GM19463 (cell line): ENCODE measurements at regions not wholly inside any gene's neighbourhood (a gene's known extent, or its start where the extent isn't known, plus 50 kb on each side); places are given as distances from the start of the nearest gene placed in this dataset.
A peak's percentile ranks its signal among the peaks of the same experiment; 100 is the strongest.
"Not testable (repeated sequence)": the region's sequence is repeated elsewhere in the genome, so short reads cannot be mapped to it uniquely, and the experiment has no call there.

Experiments
- ATAC-seq: cut with Tn5 transposase; IDR thresholded peaks from one replicate; pipeline ENCODE4 v1.9.1; 2021; ENCODE audit warnings: mild to moderate bottlenecking, moderate library complexity; ENCODE audit not compliant: unreplicated experiment

DNA sequence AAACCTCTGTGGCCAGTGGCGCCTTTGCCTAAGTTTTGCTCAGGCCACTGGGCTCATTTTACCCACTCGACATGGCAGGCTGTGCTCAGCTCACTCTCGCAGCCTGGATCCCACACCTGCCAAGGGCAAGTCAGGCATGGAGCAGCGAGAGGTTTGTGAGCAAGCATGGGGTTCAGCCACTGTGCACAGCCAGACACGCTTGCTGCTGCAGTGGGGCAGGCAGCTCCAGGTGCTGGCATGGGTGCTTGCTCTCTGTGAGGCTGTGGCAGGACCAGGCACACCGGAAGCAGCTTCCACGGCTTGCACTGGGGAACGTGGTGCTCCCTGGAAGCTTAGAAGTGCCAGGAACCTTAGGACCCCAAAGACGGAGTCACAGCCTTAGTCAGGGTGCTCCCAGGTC, 470.1 kb downstream of the CDH9 start:
- ATAC-seq = no peak

GRCh38 chr5:26563979-26564378, 474.4 kb downstream of the CDH9 start:
- no peak for ATAC-seq

- ATAC-seq = no peak
These were observed 485.3 kb downstream of the CDH9 start for GRCh38 chr5:26553079-26553478.

GRCh38 chr5:26543987-26544386, 494.4 kb downstream of the CDH9 start:
- ATAC-seq = no peak

DNA sequence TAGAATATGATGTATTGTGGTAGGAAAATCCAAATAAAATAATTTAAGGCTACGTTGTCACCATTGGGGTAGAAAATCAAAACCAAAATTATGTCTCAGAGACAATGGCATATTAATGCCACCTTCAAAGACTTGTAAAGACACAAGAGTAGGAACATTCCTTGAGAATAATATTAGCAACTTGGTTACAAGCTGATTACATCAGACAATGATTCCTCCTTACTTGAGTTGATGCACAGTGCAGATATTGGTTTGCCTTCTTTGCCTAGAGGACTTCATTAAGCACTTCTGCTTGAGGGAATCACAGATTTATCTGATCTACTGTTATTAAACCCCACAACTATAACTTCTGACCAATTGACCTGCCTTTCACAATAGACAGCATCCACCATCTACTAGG, 500.2 kb downstream of the CDH9 start:
- no peak for ATAC-seq

DNA sequence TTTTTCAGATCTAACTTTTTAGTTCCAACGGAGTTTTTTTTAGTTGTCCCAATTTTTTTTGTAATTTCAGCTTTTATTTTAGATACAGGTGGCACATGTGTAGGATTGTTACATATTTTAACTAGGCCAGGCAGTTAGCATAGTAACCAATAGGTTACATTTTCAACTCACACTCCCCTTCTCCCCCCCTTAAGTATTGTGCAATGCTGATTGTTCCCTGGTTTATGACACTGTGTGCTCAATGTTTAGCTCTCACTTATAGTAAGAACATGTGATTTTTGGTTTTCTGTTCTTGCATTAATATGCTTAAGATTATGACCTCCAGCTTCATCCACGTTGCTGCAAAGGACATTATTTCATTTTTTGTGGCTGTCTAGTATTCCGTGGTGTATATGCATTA, 503.2 kb downstream of the CDH9 start:
- ATAC-seq = no peak

- ATAC-seq = no peak
These were observed 508.1 kb downstream of the CDH9 start for GRCh38 chr5:26530305-26530704.

DNA sequence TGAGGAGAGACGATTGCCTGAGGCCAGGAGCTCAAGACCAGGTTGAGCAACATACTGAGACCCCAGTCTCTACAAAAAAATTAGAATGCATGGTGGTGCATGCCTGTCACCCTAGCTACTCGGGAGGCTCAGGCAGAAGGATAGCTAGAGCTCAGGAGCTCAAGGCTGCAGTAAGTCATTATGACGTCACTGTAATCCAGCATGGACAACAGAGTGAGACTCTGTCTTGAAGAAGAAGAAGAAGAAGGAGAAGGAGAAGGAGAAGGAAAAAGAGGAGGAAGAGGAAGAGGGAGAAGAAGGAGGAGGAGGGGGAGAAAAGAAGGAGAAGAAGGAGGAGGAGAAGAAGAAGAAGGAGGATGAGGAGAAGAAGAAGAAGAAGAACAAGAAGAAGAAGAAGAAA, 519.1 kb downstream of the CDH9 start:
- ATAC-seq = no peak

DNA sequence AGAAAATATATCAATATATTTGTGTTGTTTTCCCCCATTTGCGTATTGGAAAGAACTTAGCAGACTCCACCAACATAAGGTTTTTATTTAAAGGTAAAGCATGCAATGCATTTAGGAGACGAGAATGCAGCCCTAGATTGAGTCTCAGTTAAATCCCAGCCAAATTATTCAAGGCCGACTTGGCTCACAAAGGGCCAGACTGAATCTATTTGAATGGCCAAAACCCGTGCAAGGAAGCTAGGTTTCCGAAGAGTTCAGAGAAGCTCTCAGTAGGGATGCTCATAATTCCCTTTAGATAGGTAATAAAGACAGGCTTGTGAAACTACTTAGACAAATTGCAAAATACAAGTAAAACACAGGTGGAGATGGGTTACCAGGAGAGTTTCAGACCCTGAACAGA, 520.3 kb downstream of the CDH9 start:
- no peak for ATAC-seq

DNA sequence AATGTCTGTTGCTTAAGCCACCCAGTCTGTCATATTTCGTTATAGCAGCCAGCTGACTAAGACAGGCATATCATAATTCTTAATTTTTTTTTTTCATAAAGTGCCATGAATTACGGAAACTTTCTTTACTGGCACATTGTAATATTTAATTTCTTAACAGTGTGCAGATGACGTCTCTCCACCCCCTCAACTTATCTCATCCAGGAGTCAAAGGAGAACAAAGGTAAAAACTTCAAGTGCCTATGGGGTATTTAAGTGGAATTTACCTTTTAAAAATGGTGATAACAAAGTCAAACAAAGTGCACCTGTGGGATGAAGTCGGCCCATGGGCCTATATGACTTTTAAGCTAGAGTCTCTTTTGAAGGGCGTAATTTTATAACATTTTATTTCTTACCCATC, 539.4 kb downstream of the CDH9 start:
- no peak for ATAC-seq

DNA sequence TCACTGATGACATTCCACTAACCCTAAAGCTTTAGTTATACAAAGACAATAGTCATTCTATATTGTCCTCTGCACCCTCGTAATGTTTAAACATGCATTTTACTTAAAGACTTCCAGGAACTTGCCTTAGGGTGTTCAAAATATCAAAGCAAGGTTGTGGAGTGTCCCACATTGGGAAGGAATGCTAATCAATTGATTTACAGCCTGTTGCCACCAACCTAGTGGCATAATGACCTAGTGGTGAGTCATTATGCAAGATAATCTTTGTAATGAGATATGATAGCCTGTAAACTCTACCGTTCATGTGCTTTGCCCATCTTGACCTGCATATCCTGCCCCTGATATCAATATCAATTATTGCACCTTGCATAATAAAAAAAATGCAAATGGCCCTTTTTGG, 542.9 kb downstream of the CDH9 start:
- no peak for ATAC-seq

GRCh38 chr5:26492906-26493459, 545.4 kb downstream of the CDH9 start:
- no peak for ATAC-seq

DNA sequence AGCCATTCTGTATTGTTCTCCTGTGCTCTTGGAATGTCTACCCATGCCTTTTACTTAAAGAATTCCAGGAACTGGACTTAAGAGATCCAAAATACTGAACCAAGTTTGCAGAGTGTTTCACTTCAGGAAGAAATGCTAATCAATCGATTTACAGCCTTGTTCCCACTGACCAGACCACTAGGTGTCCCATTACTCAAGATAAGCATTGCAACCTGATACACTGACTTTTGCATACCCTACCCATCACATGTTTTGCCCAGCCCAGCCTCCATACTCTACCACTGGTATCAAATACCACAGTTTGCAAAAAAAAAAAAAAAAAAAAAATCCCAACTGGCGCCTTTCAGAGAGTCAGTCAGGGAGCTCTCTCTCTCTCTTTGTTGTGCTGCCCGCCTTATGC, 550.8 kb downstream of the CDH9 start:
- ATAC-seq = no peak

DNA sequence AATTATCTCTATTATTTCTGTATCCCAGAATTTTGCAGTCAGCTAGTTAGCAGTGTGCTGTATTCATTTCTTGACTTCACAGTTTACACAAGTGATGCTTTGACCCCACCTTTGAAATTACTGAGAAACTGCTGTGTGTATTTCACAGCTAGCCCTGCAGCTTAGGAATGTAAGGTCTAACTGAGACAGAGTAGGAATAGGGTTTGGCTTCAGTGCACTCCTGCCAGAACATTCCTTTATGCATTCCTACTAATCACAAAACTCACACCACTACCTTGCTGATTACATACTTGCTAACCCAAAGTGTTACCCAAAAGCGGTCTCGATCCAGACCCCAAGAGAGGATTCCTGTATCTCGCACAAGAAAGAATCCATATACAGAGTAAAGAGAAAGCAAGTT, 551.8 kb downstream of the CDH9 start:
- no peak for ATAC-seq

DNA sequence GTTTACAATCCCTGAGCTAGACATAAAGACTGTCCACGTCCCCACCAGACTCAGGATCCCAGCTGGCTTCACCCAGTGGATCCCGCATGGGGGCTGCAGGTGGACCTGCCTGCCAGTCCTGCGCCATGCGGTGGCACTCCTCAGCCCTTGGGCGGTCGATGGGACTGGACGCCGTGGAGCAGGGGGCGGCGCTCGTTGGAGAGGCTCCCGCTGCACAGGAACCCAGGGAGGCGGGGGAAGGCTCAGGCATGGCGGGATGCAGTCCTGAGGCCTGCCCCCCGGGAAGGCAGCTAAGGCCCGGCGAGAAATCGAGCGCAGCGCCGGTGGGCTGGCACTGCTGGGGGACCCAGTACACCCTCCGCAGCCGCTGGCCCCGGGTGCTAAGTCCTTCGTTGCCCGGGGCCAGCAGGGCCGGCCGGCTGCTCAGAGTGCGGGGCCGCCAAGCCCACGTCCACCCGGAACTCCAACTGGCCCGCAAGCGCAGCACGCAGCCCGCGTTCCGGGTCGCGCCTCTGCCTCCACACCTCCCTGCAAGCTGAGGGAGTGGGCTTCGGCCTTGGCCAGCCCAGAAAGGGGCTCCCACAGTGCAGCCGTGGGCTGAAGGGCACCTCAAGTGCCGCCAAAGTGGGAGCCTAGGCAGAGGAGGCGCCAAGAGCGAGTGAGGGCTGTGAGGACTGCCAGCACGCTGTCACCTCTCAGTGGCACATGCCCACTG, 553.1 kb downstream of the CDH9 start:
- not testable (repeated sequence) for ATAC-seq

GRCh38 chr5:26482810-26483375, 555.5 kb downstream of the CDH9 start:
- peak; percentile 65 for ATAC-seq

- ATAC-seq = no peak
These were observed 556.1 kb downstream of the CDH9 start for GRCh38 chr5:26482076-26482809.

DNA sequence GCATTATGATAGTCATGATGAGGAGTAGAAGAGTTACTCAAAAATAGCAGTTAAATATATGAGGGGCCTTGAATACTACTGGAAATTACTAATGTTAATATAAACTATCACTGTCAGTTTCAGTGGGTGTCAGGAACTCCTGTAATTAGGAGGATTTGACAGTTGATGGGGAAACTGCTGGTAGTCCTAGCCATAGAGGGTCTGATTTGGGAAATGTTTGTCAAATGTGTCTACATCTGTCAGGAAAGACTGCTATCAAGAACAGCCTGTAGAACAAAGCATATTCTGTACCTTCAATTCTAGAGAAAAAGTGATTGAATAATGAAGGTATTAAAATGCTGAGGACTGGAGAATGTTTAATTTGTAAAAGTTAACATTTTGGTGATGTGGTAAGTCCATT, 567.9 kb downstream of the CDH9 start:
- ATAC-seq = no peak

DNA sequence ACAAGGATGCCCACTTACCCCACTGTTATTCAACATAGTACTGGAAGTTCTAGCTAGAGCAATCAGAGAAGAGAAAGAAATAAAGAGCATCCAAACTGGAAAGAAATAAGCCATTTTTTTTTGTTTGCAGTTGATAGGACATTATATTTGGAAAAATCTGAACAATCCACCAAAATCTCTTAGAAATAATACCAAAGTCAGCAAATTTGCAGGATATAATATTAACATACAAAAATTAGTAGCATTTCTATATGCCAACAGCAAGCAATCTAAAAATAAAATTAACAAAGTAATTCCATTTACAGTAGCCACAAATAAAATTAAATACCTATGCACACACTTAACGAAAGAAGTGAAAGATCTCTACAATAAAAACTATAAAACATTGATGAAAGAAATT, 599.3 kb downstream of the CDH9 start:
- no peak for ATAC-seq

- ATAC-seq = no peak
These were observed 603.7 kb downstream of the CDH9 start for GRCh38 chr5:26434688-26435087.

DNA sequence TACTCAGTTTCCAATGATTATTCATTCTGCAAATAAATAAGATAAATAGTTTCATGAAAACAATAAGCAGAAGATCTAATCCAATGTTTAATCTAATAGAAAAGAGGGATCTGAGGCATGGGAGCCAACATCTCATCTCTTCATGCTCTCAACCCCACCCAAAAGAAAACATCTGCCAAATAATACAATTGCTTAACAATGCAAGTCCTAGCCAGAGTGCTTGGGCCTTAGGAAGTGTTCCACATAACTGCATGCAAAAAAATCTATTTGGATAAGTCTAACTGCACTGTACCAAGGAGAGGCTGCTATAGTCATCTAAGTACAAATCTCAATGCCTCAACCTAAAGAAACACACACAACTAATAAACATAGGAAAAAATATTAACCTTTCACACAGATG, 606.0 kb downstream of the CDH9 start:
- ATAC-seq = no peak

DNA sequence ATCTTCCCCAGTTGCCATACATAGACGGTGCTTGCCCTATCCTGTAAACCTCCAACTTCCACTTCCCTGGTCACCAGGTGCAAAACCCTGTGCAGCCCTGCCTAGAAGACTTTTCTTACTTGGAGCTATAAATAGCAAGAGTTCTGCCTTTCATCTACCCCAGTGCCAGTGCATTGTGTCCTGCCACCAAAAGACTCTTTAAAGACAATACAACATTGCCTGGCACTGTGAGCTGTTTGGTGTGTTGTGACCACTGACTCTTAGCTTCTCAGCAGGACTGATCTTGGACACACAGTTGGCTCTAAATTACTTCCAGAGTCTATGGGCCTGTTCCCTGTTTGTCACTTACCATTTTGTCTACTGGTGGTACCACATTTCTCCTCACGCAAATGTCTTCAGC, 608.1 kb downstream of the CDH9 start:
- no peak for ATAC-seq
